C4-2B (cell line): ENCODE measurements at regions not wholly inside any gene's neighbourhood (a gene's known extent, or its start where the extent isn't known, plus 50 kb on each side); places are given as distances from the start of the nearest gene placed in this dataset.

Source experiments
- CTCF ChIP-seq: fragments of 450-650 bp; conservative IDR thresholded peaks from 2 replicates; pipeline ENCODE4 v1.5.1; 2017; ENCODE audit warnings: mild to moderate bottlenecking
- ZFX ChIP-seq: fragments of 450-650 bp; IDR thresholded peaks from 2 replicates; pipeline ENCODE4 v1.6.1; 2017

GRCh38 chr22:27480487-27480886 is 321.1 kb downstream of the MN1 start:
- TF ChIP-seq CTCF (no peak), ZFX (no peak)
